GM12864 (cell line): ENCODE measurements at regions not wholly inside any gene's neighbourhood (a gene's known extent, or its start where the extent isn't known, plus 50 kb on each side); places are given as distances from the start of the nearest gene placed in this dataset.

Experiments used
- DNase-seq: peaks from one replicate; pipeline ENCODE4 v3.0.0-alpha.2; 2011; ENCODE audit warnings: low read depth
- H3K4me3 ChIP-seq: 2 replicates; pipeline ENCODE4 v1.5.1; 2011; ENCODE audit warnings: mild to moderate bottlenecking, low read depth, low read length, control low read depth
- CTCF ChIP-seq: IDR thresholded peaks from 2 replicates; pipeline ENCODE4 v1.5.1; 2011; ENCODE audit warnings: low read depth, mild to moderate bottlenecking, moderate library complexity, low read length, control low read depth, inconsistent platforms; ENCODE audit errors: missing control alignments

- no peak for TF ChIP-seq CTCF
- DNase-seq: no peak
- H3K4me3 ChIP-seq: no peak overlapping the region
Measured at GRCh38 chr18:29556070-29556469, 1379.1 kb upstream of the CDH2 start.

GRCh38 chr18:29549759-29550158, 1372.8 kb upstream of the CDH2 start:
- no peak for DNase-seq
- H3K4me3 ChIP-seq: no peak overlapping the region
- TF ChIP-seq CTCF: no peak

- DNase-seq: no peak
- no peak overlapping the region for H3K4me3 ChIP-seq
- no peak for TF ChIP-seq CTCF
Measured at GRCh38 chr18:29547626-29548025, 1370.7 kb upstream of the CDH2 start.

GRCh38 chr18:29540548-29540947, 1363.6 kb upstream of the CDH2 start:
- TF ChIP-seq CTCF: no peak
- DNase-seq: no peak
- H3K4me3 ChIP-seq: no peak overlapping the region

- no peak overlapping the region for H3K4me3 ChIP-seq
- TF ChIP-seq CTCF: no peak
- no peak for DNase-seq
Measured at GRCh38 chr18:29531746-29532145, 1354.8 kb upstream of the CDH2 start.

- no peak for TF ChIP-seq CTCF
- no peak for DNase-seq
- no peak overlapping the region for H3K4me3 ChIP-seq
Measured at GRCh38 chr18:29523371-29523770, 1346.4 kb upstream of the CDH2 start.

- no peak for TF ChIP-seq CTCF
- no peak overlapping the region for H3K4me3 ChIP-seq
- DNase-seq: no peak
Measured at GRCh38 chr18:29512761-29513160, 1335.8 kb upstream of the CDH2 start.
